ENCODE measurements at regions not wholly inside any gene's neighbourhood (a gene's known extent, or its start where the extent isn't known, plus 50 kb on each side); places are given as distances from the start of the nearest gene placed in this dataset.

DNA sequence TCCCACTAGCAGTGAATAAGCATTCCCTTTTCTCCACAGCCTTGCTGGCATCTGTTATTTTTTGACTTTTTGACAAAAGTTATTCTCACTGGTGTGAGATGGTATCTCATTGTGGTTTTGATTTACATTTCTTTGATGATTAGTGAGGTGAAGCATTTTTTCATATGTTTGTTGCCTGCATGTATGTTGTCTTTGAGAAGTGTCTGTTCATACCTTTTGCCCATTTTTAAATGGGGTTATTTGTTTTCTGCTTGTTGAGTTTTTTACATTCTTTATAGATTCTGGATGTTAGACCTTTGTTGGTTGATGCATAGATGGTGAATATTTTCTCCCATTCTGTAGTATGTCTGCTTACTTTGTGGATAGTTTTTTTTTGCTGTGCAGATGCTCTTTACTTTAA is 171.7 kb downstream of the SREK1 start:
- POLR2A ChIA-PET (ENCODE audit: unreplicated experiment), result no interaction called here
- H3K4me3 ChIP-seq, result no peak overlapping the region
- no peak for DNase-seq
- TF ChIP-seq EZH2 (IDR thresholded peaks at IDR 0.05; ENCODE audit: low read depth), result no peak
- TF ChIP-seq, protein P1, sequence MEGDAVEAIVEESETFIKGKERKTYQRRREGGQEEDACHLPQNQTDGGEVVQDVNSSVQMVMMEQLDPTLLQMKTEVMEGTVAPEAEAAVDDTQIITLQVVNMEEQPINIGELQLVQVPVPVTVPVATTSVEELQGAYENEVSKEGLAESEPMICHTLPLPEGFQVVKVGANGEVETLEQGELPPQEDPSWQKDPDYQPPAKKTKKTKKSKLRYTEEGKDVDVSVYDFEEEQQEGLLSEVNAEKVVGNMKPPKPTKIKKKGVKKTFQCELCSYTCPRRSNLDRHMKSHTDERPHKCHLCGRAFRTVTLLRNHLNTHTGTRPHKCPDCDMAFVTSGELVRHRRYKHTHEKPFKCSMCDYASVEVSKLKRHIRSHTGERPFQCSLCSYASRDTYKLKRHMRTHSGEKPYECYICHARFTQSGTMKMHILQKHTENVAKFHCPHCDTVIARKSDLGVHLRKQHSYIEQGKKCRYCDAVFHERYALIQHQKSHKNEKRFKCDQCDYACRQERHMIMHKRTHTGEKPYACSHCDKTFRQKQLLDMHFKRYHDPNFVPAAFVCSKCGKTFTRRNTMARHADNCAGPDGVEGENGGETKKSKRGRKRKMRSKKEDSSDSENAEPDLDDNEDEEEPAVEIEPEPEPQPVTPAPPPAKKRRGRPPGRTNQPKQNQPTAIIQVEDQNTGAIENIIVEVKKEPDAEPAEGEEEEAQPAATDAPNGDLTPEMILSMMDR (conservative IDR thresholded peaks at IDR 0.05), result no peak
- no peaks in the 10 kb centered on the region for H3K4me1 ChIP-seq (replicated peaks; ENCODE audit: insufficient read depth)
- no peaks in the 10 kb centered on the region for H3K36me3 ChIP-seq (ENCODE audit: low read depth)
- H2AFZ ChIP-seq, result no peak overlapping the region
- intact Hi-C loops (cut with micrococcal nuclease; ENCODE audit: unreplicated experiment), result no loop called here
- H3K27ac ChIP-seq, result no peak overlapping the region
- no peak overlapping the region for H3K4me2 ChIP-seq
- H4K20me1 ChIP-seq (ENCODE audit: insufficient read depth), result no peaks in the 10 kb centered on the region
- H3K9me2 ChIP-seq (ENCODE audit: insufficient read depth), result no peaks in the 10 kb centered on the region
- BruUV-seq (replicated peaks), result no TSS peak
- H3K27me3 ChIP-seq (ENCODE audit: insufficient read depth, low read depth), result peaks cover 14% of the 10 kb centered on the region; the same call in 1 of the 2 replicates
- H3K9me3 ChIP-seq (ENCODE audit: insufficient read depth, low read depth), result no peaks in the 10 kb centered on the region
- H3K79me2 ChIP-seq (ENCODE audit: low read depth), result no peaks in the 10 kb centered on the region
- CTCF ChIA-PET, result no interaction called here
- H3F3A ChIP-seq (ENCODE audit: insufficient read depth, low read depth), result no peaks in the 10 kb centered on the region

DNA sequence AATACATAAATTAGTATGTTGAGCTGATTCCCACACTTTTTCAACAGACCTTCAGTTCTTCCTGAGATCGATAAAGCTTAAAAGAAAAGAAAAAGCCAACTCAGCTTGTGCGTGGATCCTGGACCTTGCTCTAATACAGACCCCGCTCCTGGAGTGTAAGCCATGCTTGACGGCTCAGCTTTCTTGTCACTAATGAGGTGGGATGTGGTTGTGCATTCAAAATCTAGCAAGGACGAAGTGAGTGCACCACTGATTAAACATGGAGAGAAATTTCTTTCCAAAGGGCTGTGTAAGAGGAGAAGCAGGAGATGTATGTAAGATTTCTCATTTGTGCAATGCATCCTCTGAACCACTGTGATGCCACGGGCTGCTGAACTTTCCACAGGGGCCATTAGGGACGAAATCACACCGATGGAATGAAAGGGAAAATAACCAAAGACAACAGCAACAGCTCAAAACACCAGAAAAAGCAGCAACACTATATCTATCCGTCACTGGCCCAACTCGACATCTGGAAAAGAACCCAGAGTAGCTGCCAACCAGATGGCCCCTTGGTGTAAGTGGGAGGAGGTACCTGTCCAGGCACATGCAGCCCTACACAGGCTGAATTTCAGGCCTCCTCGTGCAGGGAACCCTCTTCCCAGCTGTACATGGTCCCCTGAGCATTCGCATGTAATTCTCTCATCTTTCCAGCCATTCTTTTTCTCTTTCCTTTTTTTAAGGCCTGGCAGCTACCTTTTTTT is 178.9 kb downstream of the SREK1 start:
- ChIA-PET CTCF (no interaction called here), POLR2A (ENCODE audit: unreplicated experiment) (no interaction called here)
- H3K9me3 ChIP-seq (ENCODE audit: insufficient read depth, low read depth), result no peaks in the 10 kb centered on the region
- intact Hi-C loops (cut with micrococcal nuclease; ENCODE audit: unreplicated experiment), result no loop called here
- no peak overlapping the region for H2AFZ ChIP-seq
- H3K27me3 ChIP-seq (ENCODE audit: insufficient read depth, low read depth), result peaks cover 37% of the 10 kb centered on the region
- no peak for TF ChIP-seq EZH2 (IDR thresholded peaks at IDR 0.05; ENCODE audit: low read depth)
- TF ChIP-seq, protein P1 (conservative IDR thresholded peaks at IDR 0.05), result no peak
- no peak for DNase-seq
- H3K9me2 ChIP-seq (ENCODE audit: insufficient read depth), result no peaks in the 10 kb centered on the region
- no peak overlapping the region for H3K27ac ChIP-seq
- no peaks in the 10 kb centered on the region for H3K4me1 ChIP-seq (replicated peaks; ENCODE audit: insufficient read depth)
- H4K20me1 ChIP-seq (ENCODE audit: insufficient read depth), result no peaks in the 10 kb centered on the region
- no peaks in the 10 kb centered on the region for H3K79me2 ChIP-seq (ENCODE audit: low read depth)
- BruUV-seq (replicated peaks), result no TSS peak
- no peak overlapping the region for H3K4me2 ChIP-seq
- H3F3A ChIP-seq (ENCODE audit: insufficient read depth, low read depth), result no peaks in the 10 kb centered on the region
- H3K4me3 ChIP-seq, result no peak overlapping the region
- no peaks in the 10 kb centered on the region for H3K36me3 ChIP-seq (ENCODE audit: low read depth)

- Histone ChIP-seq H2AFZ (no peak overlapping the region), H3K4me2 (no peak overlapping the region), H3K4me3 (no peak overlapping the region), H3K9me3 (ENCODE audit: insufficient read depth, low read depth) (no peaks in the 10 kb centered on the region), H3K4me1 (replicated peaks; ENCODE audit: insufficient read depth) (no peaks in the 10 kb centered on the region), H3K79me2 (ENCODE audit: low read depth) (no peaks in the 10 kb centered on the region), H3K36me3 (ENCODE audit: low read depth) (no peaks in the 10 kb centered on the region), H4K20me1 (ENCODE audit: insufficient read depth) (no peaks in the 10 kb centered on the region), H3K27ac (no peak overlapping the region), H3F3A (ENCODE audit: insufficient read depth, low read depth) (no peaks in the 10 kb centered on the region), H3K9me2 (ENCODE audit: insufficient read depth) (no peaks in the 10 kb centered on the region), H3K27me3 (ENCODE audit: insufficient read depth, low read depth) (peaks cover 37% of the 10 kb centered on the region)
- TF ChIP-seq, protein P1 (conservative IDR thresholded peaks at IDR 0.05), result no peak
- no peak for TF ChIP-seq EZH2 (IDR thresholded peaks at IDR 0.05; ENCODE audit: low read depth)
- CTCF ChIA-PET, result no interaction called here
- BruUV-seq (replicated peaks), result no TSS peak
- no peak for DNase-seq
- POLR2A ChIA-PET (ENCODE audit: unreplicated experiment), result no interaction called here
- intact Hi-C loops (cut with micrococcal nuclease; ENCODE audit: unreplicated experiment), result no loop called here
These were observed 179.4 kb downstream of the SREK1 start for GRCh38 chr5:66323529-66323895.

Data from PC-9 (cell line).